Stimulated activated CD4-positive, alpha-beta T cell treated with anti-CD3 and anti-CD28 coated beads, Interleukin-4, amount 100 ng/mL, for 24 hours (primary cell): ENCODE measurements at regions not wholly inside any gene's neighbourhood (a gene's known extent, or its start where the extent isn't known, plus 50 kb on each side); places are given as distances from the start of the nearest gene placed in this dataset.

Experiments used
- DNase-seq: peaks from one replicate; pipeline ENCODE4 v3.0.0-alpha.2; 2020

GRCh38 chr2:236693531-236693930, 123.9 kb downstream of the ACKR3 start:
- DNase-seq = no peak

- no peak for DNase-seq
Measured at GRCh38 chr2:236694146-236694888, 124.7 kb downstream of the ACKR3 start.

GRCh38 chr2:236696834-236697233, 127.2 kb downstream of the ACKR3 start:
- no peak for DNase-seq

GRCh38 chr2:236698016-236698627, 128.5 kb downstream of the ACKR3 start:
- no peak for DNase-seq

- no peak for DNase-seq
Measured at GRCh38 chr2:236700703-236701102, 131.1 kb downstream of the ACKR3 start.

GRCh38 chr2:236702657-236703372, 133.2 kb downstream of the ACKR3 start:
- no peak for DNase-seq

GRCh38 chr2:236703373-236703709, 133.7 kb downstream of the ACKR3 start:
- DNase-seq = no peak

- DNase-seq = no peak
Measured at GRCh38 chr2:236703906-236704305, 134.3 kb downstream of the ACKR3 start.

DNA sequence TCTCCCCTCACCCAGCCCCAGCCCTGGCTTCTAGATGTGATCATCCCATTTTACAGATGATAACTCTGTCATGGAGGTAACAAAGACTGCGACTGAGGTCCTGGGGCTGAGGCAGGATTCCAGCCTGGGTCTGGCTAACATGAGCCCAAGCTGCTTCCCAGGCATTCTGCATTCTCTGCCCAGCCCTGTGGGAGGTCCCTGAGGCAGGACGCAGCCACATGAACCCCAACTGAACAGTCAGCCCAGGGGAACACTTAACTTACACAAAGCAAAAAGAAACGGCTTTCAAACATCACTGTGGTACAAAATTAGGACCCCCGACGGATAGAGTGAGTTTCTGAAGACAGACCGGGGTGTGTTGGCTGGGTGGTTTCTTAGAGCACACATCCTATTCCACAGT, 135.3 kb downstream of the ACKR3 start:
- DNase-seq = no peak

DNA sequence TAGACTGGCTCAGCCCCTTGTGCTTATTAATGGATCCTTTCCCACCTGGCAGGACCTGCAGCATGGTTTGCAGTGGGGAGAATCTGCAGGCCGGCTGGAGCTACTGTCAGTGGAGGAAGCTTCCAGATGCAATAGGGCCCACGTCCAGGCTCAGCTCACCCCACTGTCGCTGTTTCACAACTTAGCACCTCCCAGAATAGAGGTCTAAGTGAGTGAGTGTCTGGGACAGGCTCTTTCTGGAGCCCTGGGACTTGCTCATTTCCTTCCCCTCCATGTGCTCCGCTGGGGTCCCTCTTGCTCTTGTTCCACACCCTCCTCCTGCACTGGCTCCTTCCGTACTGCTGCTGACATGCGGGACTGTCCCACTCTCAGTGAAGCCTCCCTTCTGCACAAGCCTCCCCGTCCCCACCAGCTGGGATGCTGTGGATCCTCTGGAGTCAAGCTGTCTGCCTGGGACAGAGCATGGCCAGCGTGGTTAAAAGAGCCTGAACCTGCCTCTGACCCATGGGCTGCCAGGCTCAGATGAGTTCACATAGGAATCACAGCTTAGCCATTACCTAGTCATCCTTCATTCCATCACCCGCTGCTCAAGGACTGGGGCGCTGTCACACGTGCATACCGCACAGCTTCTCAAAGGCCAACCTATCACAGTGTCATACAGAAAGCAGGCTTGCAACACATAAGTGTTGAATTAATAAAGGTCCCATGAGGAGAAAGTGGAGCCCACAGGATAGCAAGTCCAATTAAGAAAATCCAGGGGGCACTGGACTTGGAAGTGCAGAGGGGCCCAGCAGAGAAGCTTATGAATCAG, 135.9 kb downstream of the ACKR3 start:
- no peak for DNase-seq

DNA sequence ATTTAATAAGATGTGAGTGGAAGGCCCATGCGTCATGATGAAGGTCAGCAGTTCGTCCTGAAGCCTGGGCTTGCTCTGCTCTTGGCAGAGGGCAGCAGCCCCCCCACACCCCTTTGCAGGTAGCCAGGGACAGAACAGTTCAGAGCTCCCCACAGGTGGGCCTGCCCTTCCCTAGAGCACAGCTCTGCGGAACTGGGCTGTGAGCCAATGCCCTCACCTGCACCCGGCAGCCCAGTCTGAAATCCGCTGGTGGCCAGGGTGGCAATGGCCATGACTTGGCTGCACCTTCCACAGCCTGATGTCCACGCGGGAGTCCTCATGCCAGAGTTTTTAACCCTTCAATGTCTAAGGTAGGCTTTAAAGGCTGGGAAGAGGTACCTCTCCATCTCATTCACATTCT, 136.7 kb downstream of the ACKR3 start:
- no peak for DNase-seq

DNA sequence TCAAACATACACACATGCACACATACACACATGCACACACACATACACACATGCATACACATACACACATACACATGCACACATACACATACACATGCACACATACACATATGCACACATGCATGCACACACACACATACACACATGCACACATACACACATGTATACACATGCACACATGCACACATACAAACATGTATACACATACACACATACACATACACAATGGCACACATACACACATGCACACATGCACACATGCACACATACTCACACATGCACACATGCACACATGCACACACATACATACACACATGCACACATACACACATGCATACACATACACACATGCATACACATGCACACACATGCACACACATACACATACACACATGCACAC, 137.2 kb downstream of the ACKR3 start:
- DNase-seq = no peak

GRCh38 chr2:236711440-236711839, 141.8 kb downstream of the ACKR3 start:
- no peak for DNase-seq

- DNase-seq = no peak
Measured at GRCh38 chr2:236712304-236712703, 142.7 kb downstream of the ACKR3 start.

DNA sequence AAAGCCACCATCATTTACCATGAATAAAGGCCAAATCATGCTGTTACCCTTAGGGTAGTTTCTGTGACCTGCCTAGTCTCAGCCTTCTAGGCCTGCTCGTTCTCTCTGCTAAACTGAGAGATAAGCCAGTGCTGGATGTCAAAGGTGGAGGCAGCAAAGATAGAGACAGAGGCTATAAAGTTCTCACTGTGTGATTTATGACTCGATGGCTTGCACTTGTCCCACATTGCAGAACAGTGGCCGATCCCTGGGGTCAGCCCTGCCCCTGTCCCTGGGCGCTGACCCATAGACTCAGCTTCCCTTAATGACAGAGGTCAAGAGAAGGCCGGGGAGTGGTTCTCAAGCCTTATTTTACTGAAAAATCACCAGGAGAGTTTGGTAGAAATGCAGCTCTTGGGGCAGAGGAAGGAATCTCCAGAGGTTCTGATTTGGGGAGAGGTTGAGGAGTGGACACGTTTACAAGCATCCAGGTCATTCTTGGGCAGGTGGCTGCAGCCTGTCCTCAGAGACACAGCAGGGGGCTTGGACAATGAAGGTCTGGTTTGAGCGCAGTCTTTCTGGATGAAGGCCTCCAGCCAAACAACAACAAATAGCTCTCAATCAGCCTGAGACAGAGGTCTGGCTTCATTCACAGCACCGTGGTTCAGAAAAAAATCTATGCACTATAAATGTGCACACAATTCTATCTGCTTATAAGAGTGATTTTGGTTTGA, 143.5 kb downstream of the ACKR3 start:
- no peak for DNase-seq

GRCh38 chr2:236714080-236714479, 144.5 kb downstream of the ACKR3 start:
- DNase-seq = no peak

GRCh38 chr2:236715077-236715476, 145.5 kb downstream of the ACKR3 start:
- no peak for DNase-seq

GRCh38 chr2:236715491-236715961, 145.9 kb downstream of the ACKR3 start:
- DNase-seq = no peak

- DNase-seq = no peak
Measured at GRCh38 chr2:236717120-236717519, 147.5 kb downstream of the ACKR3 start.

GRCh38 chr2:236717729-236718128, 148.1 kb downstream of the ACKR3 start:
- DNase-seq = no peak

GRCh38 chr2:236718207-236718992, 148.8 kb downstream of the ACKR3 start:
- no peak for DNase-seq

DNA sequence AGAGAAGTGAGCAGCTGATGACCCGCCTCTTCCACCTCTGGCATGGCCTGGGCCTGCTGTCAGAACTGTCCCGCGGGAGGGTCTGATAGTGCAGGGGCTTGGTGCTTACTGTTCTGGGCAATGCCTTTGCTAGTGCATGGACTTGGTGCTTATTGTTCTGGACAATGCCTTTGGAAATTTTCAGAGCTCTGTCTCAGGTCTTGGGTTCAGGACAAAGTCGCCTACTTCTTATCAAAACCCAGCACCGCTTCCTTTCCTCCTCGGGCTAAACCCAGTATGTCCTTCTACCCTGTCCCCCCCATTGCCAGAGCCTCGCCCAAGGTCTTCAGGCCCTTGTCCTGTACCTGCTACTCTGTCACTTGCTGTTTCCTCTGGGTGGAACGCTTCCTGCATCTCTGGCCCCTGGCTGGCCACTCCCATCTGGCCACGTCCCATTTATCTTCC, 149.6 kb downstream of the ACKR3 start:
- DNase-seq = no peak
